Kasumi-1 (cell line): ENCODE measurements at regions not wholly inside any gene's neighbourhood (a gene's known extent, or its start where the extent isn't known, plus 50 kb on each side); places are given as distances from the start of the nearest gene placed in this dataset.

Experiments used
- DNase-seq, 2 experiments: peaks; one replicate each; lab custom pipeline; 2025; lab: John Stamatoyannopoulos, UW

- DNase-seq, result no peak
These were observed 170.7 kb downstream of the THBS2 start for GRCh38 chr6:169082817-169083507.

GRCh38 chr6:169082093-169082492 lies 171.6 kb downstream of the THBS2 start:
- DNase-seq, result no peak

- no peak for DNase-seq
These were observed 172.4 kb downstream of the THBS2 start for GRCh38 chr6:169081248-169081647.

DNA sequence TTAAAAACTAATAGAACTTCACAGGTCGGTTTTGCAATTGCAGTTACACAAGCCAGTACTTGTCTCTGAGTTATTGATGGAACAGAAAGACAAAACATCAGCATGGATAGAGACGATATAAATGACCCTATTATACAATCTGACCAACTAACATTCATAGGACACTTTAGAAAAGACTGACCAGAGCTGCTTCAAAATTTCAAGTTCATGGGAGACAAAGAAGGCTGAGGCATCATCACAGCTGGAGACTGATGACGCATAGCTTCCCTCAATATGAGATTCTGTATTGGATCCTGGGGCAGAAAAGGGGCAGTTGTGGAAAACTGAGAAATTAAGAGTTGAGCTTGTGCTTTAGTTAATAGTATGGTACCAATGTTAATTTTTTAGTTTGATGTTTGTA lies 174.0 kb downstream of the THBS2 start:
- no peak for DNase-seq

GRCh38 chr6:169078399-169079145 lies 175.1 kb downstream of the THBS2 start:
- DNase-seq, result no peak

GRCh38 chr6:169075915-169076654 lies 177.6 kb downstream of the THBS2 start:
- no peak for DNase-seq

GRCh38 chr6:169075211-169075914 lies 178.3 kb downstream of the THBS2 start:
- DNase-seq, result no peak

- DNase-seq, result no peak
These were observed 179.1 kb downstream of the THBS2 start for GRCh38 chr6:169074526-169074925.

DNA sequence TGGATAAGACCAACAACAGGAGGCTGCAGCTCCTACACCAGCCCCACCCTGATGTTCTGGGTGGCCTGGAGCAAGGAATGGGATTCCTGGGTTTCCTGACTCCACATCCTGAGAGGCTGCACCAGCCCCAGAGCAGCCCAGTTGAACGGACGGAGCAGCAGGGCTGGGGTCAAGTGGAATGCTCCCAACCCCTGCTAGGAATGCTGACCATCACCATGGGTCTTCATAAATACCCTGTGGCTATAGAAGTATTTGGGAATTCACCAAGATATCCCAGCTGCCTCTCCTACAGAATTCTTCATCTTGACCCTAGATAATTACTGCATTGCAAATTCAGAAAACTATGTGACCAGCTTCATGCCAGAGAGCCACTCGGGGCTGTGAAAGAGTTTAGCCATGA lies 180.3 kb downstream of the THBS2 start:
- no peak for DNase-seq

GRCh38 chr6:169072127-169073042 lies 181.3 kb downstream of the THBS2 start:
- DNase-seq, result no peak

DNA sequence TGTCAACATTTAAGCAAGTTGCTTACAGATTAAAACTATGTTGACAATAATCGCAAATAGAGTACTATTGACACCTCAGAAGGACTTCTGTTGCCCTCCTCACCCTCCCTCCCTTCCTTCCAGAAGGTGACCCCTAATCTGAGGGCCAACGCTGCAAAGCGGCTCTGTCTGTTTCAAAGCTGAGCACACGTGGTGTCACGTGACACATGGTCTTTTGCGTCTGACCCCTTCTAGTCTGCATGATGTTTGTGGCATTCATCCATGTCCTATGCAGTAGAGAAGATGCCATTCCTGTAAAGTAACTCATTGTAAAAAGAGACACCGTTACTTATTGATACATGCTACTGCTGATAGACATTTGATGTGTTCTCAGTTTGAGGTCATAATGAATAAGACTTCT lies 182.3 kb downstream of the THBS2 start:
- no peak for DNase-seq

DNA sequence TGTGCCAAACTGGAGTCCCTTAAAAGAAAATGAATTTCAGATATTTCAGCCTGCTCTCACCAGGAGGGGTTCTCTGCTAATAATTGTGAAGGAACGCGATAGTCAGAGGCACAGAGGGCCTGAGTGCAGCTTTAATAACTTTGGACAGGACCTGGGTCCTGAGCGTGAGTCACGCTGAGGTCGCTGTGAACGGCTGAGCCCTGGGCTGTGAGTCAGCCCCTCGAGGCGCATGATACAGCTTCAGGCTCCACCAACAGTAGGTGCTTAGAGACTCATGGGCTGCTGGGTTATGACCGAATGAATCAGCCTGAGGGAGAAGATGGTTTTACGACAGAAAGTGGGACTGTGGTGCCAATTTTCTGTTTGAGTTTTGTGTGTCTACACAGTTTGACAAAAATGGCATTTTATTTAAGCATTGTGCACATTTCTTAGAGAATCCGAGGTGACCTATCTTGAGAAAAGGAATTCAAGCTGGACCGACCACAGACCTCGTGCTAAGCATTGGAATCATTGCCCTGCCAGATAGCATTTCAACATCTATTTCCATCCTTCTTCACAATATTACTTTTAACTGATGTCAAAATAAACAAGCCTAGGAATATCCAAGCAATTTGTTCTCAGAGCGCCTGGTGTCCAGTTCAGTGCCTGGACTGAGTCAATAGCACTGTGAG lies 183.0 kb downstream of the THBS2 start:
- DNase-seq, result no peak

GRCh38 chr6:169069356-169069755 lies 184.3 kb downstream of the THBS2 start:
- no peak for DNase-seq

- DNase-seq, result no peak
These were observed 189.5 kb downstream of the THBS2 start for GRCh38 chr6:169064194-169064593.

- no peak for DNase-seq
These were observed 191.4 kb downstream of the THBS2 start for GRCh38 chr6:169062272-169062671.

DNA sequence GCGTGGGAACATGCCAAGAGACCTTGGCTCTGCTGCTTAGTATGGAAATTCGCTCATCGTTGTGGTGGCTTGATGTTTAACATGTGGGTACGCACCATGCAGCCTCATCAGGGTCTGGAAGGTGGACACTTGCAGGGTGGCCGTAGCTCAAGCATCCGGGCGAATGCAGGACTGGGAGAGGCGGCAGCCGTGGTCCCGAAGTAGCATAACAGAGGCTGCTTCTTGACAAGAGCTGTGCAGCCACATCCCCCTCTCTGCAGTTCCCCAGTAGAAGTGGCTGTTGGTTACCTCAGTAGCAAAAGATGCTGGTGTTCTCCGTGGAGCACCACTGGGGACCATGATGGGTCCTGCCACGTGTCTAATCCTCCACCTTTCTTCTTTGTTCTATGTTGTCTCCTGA lies 195.0 kb downstream of the THBS2 start:
- DNase-seq, result no peak

- no peak for DNase-seq
These were observed 201.2 kb downstream of the THBS2 start for GRCh38 chr6:169052462-169052861.

DNA sequence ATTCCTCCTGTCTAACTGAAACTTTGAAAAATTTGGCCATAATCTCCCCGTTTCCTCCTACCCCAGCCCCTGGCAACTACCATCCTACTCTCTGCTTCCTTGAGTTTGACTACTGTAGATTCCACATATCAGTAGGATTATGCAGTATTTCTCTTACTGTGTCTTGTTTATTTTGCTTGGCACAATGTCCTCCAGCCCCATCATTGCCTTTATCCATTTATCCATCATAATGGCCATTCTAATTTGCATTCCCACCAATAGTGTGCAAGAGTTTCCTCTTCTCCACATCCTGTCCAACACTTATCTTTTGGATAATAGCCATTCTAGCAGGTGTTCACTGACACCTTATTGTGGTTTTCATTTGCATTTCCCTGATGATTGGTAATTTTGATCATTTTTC lies 202.3 kb downstream of the THBS2 start:
- no peak for DNase-seq

DNA sequence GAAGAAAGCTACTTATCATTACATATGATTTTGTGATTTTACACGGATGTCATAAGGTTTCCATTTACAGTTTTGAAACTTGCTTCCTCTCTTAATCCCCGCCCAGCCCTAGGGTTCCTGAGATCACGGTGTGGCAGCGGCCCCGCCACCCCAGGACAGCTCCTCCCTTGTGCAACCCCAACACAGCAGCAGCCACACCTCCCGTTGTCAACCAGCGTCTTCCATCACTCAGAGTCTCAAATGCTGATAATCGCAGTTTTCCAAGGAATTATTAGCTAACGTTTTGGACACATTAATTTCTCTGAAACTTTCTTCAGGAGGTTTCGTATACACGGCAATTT lies 204.8 kb downstream of the THBS2 start:
- no peak for DNase-seq

- no peak for DNase-seq
These were observed 205.3 kb downstream of the THBS2 start for GRCh38 chr6:169048185-169048864.
